Tibial nerve (tissue), 3 donors: ENCODE measurements at regions not wholly inside any gene's neighbourhood (a gene's known extent, or its start where the extent isn't known, plus 50 kb on each side); places are given as distances from the start of the nearest gene placed in this dataset.

Experiments
- CTCF ChIP-seq, 5 experiments: fragments of 200-600 bp in 3 of 5; fragments of 450-650 bp in 2 of 5; sonication (generic) in 3 of 5; IDR thresholded peaks; one replicate each; pipeline ENCODE4 v1.5.1; 2016 to 2019; ENCODE audit warnings: antibody characterized with exemption in 5 of 5, mild to moderate bottlenecking in 3 of 5, moderate library complexity in 2 of 5
- POLR2A ChIP-seq, 2 donors: fragments of 450-650 bp; IDR thresholded peaks; one replicate each; pipeline ENCODE4 v1.6.1; 2017; ENCODE audit warnings: antibody characterized with exemption in 2 of 2, mild to moderate bottlenecking in 2 of 2, moderate library complexity in 2 of 2

- TF ChIP-seq CTCF (IDR thresholded peaks at IDR 0.05) (no peak), POLR2A (IDR thresholded peaks at IDR 0.05) (no peak)
Measured at GRCh38 chr12:126949558-126949957, 1317.4 kb upstream of the TMEM132C start.
